ENCODE measurements at regions not wholly inside any gene's neighbourhood (a gene's known extent, or its start where the extent isn't known, plus 50 kb on each side); places are given as distances from the start of the nearest gene placed in this dataset.
"Not testable (repeated sequence)": the region's sequence is repeated elsewhere in the genome, so short reads cannot be mapped to it uniquely, and the experiment has no call there.

DNA sequence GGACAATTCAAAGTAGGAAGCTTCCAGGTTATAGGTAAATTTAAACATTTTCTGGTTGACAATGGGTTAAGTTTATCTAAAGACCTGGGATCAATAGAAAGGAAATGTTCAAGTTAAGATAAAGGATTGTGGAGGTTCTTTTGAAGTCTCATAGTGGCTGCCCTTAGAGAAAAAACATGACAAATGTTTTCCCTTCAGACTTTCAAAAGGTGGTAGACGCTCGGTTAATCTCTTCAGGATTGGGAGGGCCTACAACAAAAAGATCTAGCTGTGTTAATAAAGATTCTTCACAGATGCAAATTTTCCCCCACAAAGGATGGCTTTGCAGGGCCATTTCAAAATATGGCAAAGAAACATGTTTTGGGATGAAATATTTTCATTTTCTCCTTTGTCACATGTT is 86.6 kb upstream of the FRMD4A start:
- H3K36me3 Mint-ChIP-seq (ENCODE audit: low read depth); H3K4me1 Mint-ChIP-seq (ENCODE audit: low read depth); H3K4me3 Mint-ChIP-seq (ENCODE audit: low read depth); DNase-seq (ENCODE audit: low spot score); H3K27ac Mint-ChIP-seq; intact Hi-C loops (cut with micrococcal nuclease); H3K9me3 Mint-ChIP-seq: not testable (repeated sequence)
- H3K27me3 Mint-ChIP-seq (ENCODE audit: low read depth) = peaks cover 11% of the 10 kb centered on the region

DNA sequence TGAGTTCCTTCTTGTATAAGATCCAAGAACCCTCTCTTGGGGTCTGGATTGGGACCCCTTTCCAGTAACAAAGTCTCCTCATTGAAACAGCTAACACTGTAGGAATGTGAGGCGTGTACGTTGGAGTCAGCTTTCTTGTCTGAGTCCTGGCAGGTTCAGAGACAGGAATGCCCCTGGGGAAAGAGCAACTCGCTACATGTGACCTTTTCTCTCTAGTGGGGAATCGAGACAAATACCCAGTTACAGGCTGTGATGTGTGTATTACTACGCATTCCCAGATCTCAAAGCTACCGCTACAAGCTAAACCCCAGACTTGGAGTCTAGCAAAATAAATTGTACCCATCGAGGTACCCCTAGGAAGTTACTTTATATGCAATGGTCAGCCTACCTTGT is 85.6 kb upstream of the FRMD4A start:
- intact Hi-C loops (cut with micrococcal nuclease) = no loop called here
- H3K4me1 Mint-ChIP-seq (ENCODE audit: low read depth) = no peaks in the 10 kb centered on the region
- DNase-seq (ENCODE audit: low spot score) = no peak
- no peak overlapping the region for H3K27ac Mint-ChIP-seq
- no peak overlapping the region for H3K4me3 Mint-ChIP-seq (ENCODE audit: low read depth)
- no peaks in the 10 kb centered on the region for H3K9me3 Mint-ChIP-seq
- peaks cover 12% of the 10 kb centered on the region for H3K27me3 Mint-ChIP-seq (ENCODE audit: low read depth)
- no peaks in the 10 kb centered on the region for H3K36me3 Mint-ChIP-seq (ENCODE audit: low read depth)

- Mint-ChIP-seq H3K27me3 (ENCODE audit: low read depth) (peaks cover 12% of the 10 kb centered on the region), H3K27ac (no peak overlapping the region), H3K9me3 (peaks cover 4% of the 10 kb centered on the region), H3K4me1 (ENCODE audit: low read depth) (no peaks in the 10 kb centered on the region), H3K36me3 (ENCODE audit: low read depth) (no peaks in the 10 kb centered on the region), H3K4me3 (ENCODE audit: low read depth) (no peak overlapping the region)
- DNase-seq (ENCODE audit: low spot score) = no peak
- intact Hi-C loops (cut with micrococcal nuclease) = no loop called here
These were observed 85.1 kb upstream of the FRMD4A start for GRCh38 chr10:14415676-14416307.

- no peak overlapping the region for H3K27ac Mint-ChIP-seq
- H3K4me3 Mint-ChIP-seq (ENCODE audit: low read depth) = no peak overlapping the region
- intact Hi-C loops (cut with micrococcal nuclease) = no loop called here
- DNase-seq (ENCODE audit: low spot score) = no peak
- peaks cover 3% of the 10 kb centered on the region for H3K36me3 Mint-ChIP-seq (ENCODE audit: low read depth)
- H3K9me3 Mint-ChIP-seq = peaks cover 10% of the 10 kb centered on the region
- H3K27me3 Mint-ChIP-seq (ENCODE audit: low read depth) = peaks cover 14% of the 10 kb centered on the region
- peaks cover 6% of the 10 kb centered on the region for H3K4me1 Mint-ChIP-seq (ENCODE audit: low read depth)
These were observed 84.2 kb upstream of the FRMD4A start for GRCh38 chr10:14414901-14415300.

DNA sequence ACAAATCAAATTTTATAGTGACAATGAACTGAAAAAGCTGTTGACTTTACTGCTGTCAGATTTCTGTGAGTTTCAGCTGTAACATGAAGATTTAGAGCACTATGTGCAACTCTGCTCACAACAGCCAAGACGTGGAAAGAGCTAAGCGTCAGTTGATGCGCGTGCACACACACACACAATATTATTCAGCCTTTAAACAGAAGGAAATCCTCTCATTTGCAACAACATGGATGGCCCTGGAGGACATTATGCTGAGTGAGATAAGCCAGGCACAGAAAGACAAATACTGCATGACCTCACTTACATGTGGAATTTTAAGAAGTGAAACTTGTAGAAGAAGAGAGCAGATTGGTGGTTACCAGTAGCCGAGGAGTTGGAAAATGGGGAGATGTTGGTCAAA is 82.8 kb upstream of the FRMD4A start:
- Mint-ChIP-seq H3K4me3 (ENCODE audit: low read depth) (no peak overlapping the region), H3K27me3 (ENCODE audit: low read depth) (peaks cover 14% of the 10 kb centered on the region), H3K36me3 (ENCODE audit: low read depth) (peaks cover 3% of the 10 kb centered on the region), H3K27ac (no peak overlapping the region), H3K9me3 (peaks cover 16% of the 10 kb centered on the region), H3K4me1 (ENCODE audit: low read depth) (peaks cover 14% of the 10 kb centered on the region)
- no peak for DNase-seq (ENCODE audit: low spot score)
- intact Hi-C loops (cut with micrococcal nuclease) = no loop called here

DNA sequence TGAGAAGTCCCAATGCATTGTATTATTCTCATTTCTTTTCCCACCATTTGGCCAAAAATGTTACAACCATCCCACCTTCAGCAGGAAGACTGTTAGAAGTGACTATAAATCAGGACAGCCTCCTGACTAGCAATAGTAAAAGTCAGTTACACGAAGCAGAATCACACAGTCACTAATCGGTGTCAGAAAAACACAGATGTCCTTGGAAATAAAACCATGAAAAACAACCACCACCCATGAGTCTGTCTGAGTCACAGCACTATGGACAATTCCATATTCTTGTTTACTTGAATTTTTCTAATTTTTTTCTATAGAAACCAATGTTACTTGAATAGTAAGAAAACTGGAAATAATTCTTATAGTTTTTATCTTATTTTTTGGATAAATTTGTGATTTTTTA is 81.9 kb upstream of the FRMD4A start:
- Mint-ChIP-seq H3K4me3 (ENCODE audit: low read depth) (no peak overlapping the region), H3K27ac (no peak overlapping the region), H3K27me3 (ENCODE audit: low read depth) (peaks cover 16% of the 10 kb centered on the region), H3K36me3 (ENCODE audit: low read depth) (peaks cover 3% of the 10 kb centered on the region), H3K4me1 (ENCODE audit: low read depth) (peaks cover 14% of the 10 kb centered on the region), H3K9me3 (peaks cover 16% of the 10 kb centered on the region)
- intact Hi-C loops (cut with micrococcal nuclease) = no loop called here
- no peak for DNase-seq (ENCODE audit: low spot score)

GRCh38 chr10:14409856-14410458 is 79.2 kb upstream of the FRMD4A start:
- no peak overlapping the region for H3K4me3 Mint-ChIP-seq (ENCODE audit: low read depth)
- H3K36me3 Mint-ChIP-seq (ENCODE audit: low read depth) = peaks cover 3% of the 10 kb centered on the region
- H3K27me3 Mint-ChIP-seq (ENCODE audit: low read depth) = peaks cover 23% of the 10 kb centered on the region
- intact Hi-C loops (cut with micrococcal nuclease) = loop anchor here (1.0 kb wide), 1 partner anchor 20 kb away; no protein-coding TSS in a partner anchor
- no peak overlapping the region for H3K27ac Mint-ChIP-seq
- H3K9me3 Mint-ChIP-seq = peaks cover 16% of the 10 kb centered on the region
- H3K4me1 Mint-ChIP-seq (ENCODE audit: low read depth) = peaks cover 14% of the 10 kb centered on the region
- no peak for DNase-seq (ENCODE audit: low spot score)

DNA sequence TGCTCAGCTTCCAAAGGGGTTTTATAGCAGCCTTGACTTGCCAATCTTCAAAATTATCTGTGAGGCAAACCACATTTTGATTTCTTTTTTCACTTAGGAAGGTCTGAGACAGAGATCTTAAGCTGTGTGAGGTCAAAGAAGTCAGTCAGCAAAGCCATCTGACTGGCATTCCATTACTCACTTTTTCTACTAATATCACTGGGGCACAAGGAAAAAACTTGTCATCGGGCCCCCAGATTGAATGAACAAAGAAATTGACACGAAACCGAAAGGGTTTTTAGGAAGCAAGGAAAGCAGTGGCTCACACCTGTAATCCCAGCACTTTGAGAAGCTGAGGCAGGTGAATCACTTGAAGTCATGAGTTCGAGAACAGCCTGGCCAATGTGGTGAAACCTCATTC is 78.5 kb upstream of the FRMD4A start:
- Mint-ChIP-seq H3K9me3 (peaks cover 16% of the 10 kb centered on the region), H3K36me3 (ENCODE audit: low read depth) (peaks cover 3% of the 10 kb centered on the region), H3K27me3 (ENCODE audit: low read depth) (peaks cover 26% of the 10 kb centered on the region), H3K4me3 (ENCODE audit: low read depth) (no peak overlapping the region), H3K27ac (no peak overlapping the region), H3K4me1 (ENCODE audit: low read depth) (peaks cover 14% of the 10 kb centered on the region)
- intact Hi-C loops (cut with micrococcal nuclease) = loop anchor here (1.0 kb wide), 1 partner anchor 19 kb away; no protein-coding TSS in a partner anchor
- no peak for DNase-seq (ENCODE audit: low spot score)

- intact Hi-C loops (cut with micrococcal nuclease) = no loop called here
- peaks cover 16% of the 10 kb centered on the region for H3K9me3 Mint-ChIP-seq
- peaks cover 21% of the 10 kb centered on the region for H3K27me3 Mint-ChIP-seq (ENCODE audit: low read depth)
- peaks cover 3% of the 10 kb centered on the region for H3K36me3 Mint-ChIP-seq (ENCODE audit: low read depth)
- H3K27ac Mint-ChIP-seq = no peak overlapping the region
- peaks cover 14% of the 10 kb centered on the region for H3K4me1 Mint-ChIP-seq (ENCODE audit: low read depth)
- no peak for DNase-seq (ENCODE audit: low spot score)
- H3K4me3 Mint-ChIP-seq (ENCODE audit: low read depth) = no peak overlapping the region
These were observed 77.4 kb upstream of the FRMD4A start for GRCh38 chr10:14408139-14408538.

DNA sequence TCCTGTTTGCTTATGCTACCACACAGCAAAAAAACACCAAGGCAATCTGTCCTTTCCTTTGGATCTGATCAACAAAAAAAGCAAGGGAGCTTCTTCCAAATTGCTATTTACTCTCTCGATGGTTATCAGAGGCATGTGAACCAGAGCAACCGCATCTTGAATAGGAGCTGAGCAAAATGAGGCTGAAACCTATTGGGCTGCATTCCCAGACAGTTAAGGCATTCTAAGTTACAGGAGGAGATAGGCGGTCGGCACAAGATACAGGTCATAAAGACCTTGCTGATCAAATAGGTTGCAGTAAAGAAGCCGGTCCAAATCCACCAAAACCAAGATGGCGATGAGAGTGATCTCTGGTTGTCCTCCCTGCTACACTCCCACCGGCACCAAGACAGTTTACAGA is 76.8 kb upstream of the FRMD4A start:
- no peak for DNase-seq (ENCODE audit: low spot score)
- peaks cover 23% of the 10 kb centered on the region for H3K27me3 Mint-ChIP-seq (ENCODE audit: low read depth)
- intact Hi-C loops (cut with micrococcal nuclease) = no loop called here
- H3K4me3 Mint-ChIP-seq (ENCODE audit: low read depth) = no peak overlapping the region
- peaks cover 16% of the 10 kb centered on the region for H3K9me3 Mint-ChIP-seq
- H3K36me3 Mint-ChIP-seq (ENCODE audit: low read depth) = peaks cover 3% of the 10 kb centered on the region
- H3K4me1 Mint-ChIP-seq (ENCODE audit: low read depth) = peaks cover 14% of the 10 kb centered on the region
- H3K27ac Mint-ChIP-seq = no peak overlapping the region

DNA sequence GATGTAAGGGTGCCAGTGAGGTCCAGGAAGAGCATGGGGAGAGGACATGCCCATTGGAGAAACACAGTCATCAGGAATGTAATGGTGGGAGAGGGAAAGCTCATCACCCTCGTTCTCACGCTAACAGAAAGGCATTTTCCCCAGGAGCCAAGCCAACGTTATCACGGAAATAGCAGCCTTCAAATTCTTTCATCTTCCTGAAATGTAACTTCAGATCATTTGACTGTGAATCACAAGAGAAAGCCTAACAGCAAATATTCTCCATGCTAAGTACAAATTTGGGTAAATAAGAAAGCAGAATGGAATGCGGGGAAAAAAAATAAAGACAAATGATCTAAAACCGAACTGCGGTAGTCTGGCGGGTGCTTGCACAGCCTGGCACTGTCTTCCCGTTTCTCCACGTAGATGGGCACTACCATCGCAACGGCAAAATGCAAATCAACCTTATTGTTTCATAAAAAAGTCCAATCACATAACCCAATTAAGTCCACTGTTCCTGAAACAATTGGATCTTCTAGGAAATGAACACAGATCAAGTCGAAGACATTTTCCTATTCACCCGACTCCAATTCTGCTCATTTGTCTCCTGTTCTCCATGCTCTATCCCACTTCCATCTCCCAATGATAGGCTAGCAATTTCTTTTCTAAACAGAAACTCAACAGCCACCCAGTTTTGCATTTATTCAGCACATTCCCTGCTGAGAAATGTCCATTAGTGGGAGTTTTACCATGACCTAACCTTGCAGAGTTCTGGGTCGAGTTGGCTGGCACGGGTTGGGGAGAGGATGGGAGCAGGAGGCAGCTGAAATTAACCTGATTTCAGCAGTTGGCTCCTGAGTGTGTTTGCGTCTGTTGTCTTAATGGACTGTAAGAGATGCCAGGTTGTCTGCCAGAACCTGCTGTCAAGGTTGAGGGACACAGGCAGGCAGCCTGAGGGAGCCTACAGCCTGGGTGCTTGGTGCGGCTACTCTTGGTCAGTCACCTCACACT is 74.6 kb upstream of the FRMD4A start:
- no peak overlapping the region for H3K27ac Mint-ChIP-seq
- H3K36me3 Mint-ChIP-seq (ENCODE audit: low read depth) = peaks cover 3% of the 10 kb centered on the region
- intact Hi-C loops (cut with micrococcal nuclease) = no loop called here
- DNase-seq (ENCODE audit: low spot score) = no peak
- H3K27me3 Mint-ChIP-seq (ENCODE audit: low read depth) = peaks cover 30% of the 10 kb centered on the region
- H3K9me3 Mint-ChIP-seq = peaks cover 11% of the 10 kb centered on the region
- H3K4me1 Mint-ChIP-seq (ENCODE audit: low read depth) = peaks cover 13% of the 10 kb centered on the region
- H3K4me3 Mint-ChIP-seq (ENCODE audit: low read depth) = no peak overlapping the region

GRCh38 chr10:14403881-14404623 is 73.3 kb upstream of the FRMD4A start:
- H3K27me3 Mint-ChIP-seq (ENCODE audit: low read depth) = peaks cover 29% of the 10 kb centered on the region
- no peak overlapping the region for H3K27ac Mint-ChIP-seq
- no peaks in the 10 kb centered on the region for H3K4me1 Mint-ChIP-seq (ENCODE audit: low read depth)
- no peaks in the 10 kb centered on the region for H3K36me3 Mint-ChIP-seq (ENCODE audit: low read depth)
- intact Hi-C loops (cut with micrococcal nuclease) = no loop called here
- no peak for DNase-seq (ENCODE audit: low spot score)
- no peak overlapping the region for H3K4me3 Mint-ChIP-seq (ENCODE audit: low read depth)
- H3K9me3 Mint-ChIP-seq = no peaks in the 10 kb centered on the region

Data from activated T-helper 2 cell treated with anti-CD3 and anti-CD28 coated beads, Interferon-gamma antibody, Interleukin-2, Interleukin-4, amounts not matched to agents 10 μg/mL and 5 μg/mL and 100 μg/mL, durations not matched to agents 14 hours and 24 hours and 36 hours (primary cell).